ENCODE measurements at regions not wholly inside any gene's neighbourhood (a gene's known extent, or its start where the extent isn't known, plus 50 kb on each side); places are given as distances from the start of the nearest gene placed in this dataset.
A peak's percentile ranks its signal among the peaks of the same experiment; 100 is the strongest.

DNA sequence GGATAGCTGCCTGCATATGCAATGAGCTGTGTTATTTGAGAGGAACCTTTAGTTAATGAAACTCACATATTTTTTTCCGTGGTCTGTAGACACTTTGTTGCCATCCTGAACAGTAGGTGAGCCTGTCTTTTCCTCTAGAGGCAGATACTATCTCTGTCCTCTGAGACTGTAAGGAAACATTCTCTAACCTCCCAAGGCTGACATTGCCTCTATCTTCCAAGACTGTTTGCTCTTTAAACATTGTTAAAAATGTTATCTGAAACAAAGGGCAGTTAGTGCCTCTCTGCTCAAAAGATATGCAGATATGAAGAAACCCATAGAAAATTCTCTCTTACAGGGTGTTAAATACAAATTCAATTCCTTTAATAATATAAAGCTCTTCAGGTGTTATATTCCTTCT lies 963.8 kb upstream of the CNTN5 start:
- no peak overlapping the region for H3K4me3 ChIP-seq (ENCODE audit: low read depth, low read length)
- TF ChIP-seq, protein P1, sequence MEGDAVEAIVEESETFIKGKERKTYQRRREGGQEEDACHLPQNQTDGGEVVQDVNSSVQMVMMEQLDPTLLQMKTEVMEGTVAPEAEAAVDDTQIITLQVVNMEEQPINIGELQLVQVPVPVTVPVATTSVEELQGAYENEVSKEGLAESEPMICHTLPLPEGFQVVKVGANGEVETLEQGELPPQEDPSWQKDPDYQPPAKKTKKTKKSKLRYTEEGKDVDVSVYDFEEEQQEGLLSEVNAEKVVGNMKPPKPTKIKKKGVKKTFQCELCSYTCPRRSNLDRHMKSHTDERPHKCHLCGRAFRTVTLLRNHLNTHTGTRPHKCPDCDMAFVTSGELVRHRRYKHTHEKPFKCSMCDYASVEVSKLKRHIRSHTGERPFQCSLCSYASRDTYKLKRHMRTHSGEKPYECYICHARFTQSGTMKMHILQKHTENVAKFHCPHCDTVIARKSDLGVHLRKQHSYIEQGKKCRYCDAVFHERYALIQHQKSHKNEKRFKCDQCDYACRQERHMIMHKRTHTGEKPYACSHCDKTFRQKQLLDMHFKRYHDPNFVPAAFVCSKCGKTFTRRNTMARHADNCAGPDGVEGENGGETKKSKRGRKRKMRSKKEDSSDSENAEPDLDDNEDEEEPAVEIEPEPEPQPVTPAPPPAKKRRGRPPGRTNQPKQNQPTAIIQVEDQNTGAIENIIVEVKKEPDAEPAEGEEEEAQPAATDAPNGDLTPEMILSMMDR (IDR thresholded peaks at IDR 0.05; ENCODE audit: insufficient read depth in 1 of 2, low read depth in 1 of 2, low read length in 1 of 2, severe bottlenecking in 1 of 2, unreplicated experiment in 1 of 2): no peak
- H3K4me1 ChIP-seq: peaks cover 11% of the 10 kb centered on the region
- H3K9me3 Mint-ChIP-seq (ENCODE audit: unreplicated experiment): no peaks in the 10 kb centered on the region
- H3K4me1 Mint-ChIP-seq (ENCODE audit: low read depth, unreplicated experiment): peaks cover 11% of the 10 kb centered on the region
- intact Hi-C loops (cut with micrococcal nuclease; ENCODE audit: unreplicated experiment): no loop called here
- no peaks in the 10 kb centered on the region for H3K27me3 ChIP-seq (replicated peaks; ENCODE audit: control insufficient read depth, insufficient read depth, low read length)
- no TSS peak for BruUV-seq (replicated peaks)
- H3K9me3 ChIP-seq: no peaks in the 10 kb centered on the region
- POLR2A ChIA-PET: no interaction called here
- H3K27me3 Mint-ChIP-seq (ENCODE audit: insufficient read depth, unreplicated experiment): peaks cover 2% of the 10 kb centered on the region
- DNase-seq: peak in 1 of 2 experiments; percentile 48
- no peak overlapping the region for H3K4me3 Mint-ChIP-seq (ENCODE audit: unreplicated experiment)
- H3K36me3 ChIP-seq (ENCODE audit: control insufficient read depth, insufficient read depth, low read length): no peaks in the 10 kb centered on the region
- CTCF ChIA-PET: no interaction called here
- no peak overlapping the region for H3K27ac Mint-ChIP-seq (ENCODE audit: unreplicated experiment)
- no peaks in the 10 kb centered on the region for H3K36me3 Mint-ChIP-seq (ENCODE audit: insufficient read depth, unreplicated experiment)

DNA sequence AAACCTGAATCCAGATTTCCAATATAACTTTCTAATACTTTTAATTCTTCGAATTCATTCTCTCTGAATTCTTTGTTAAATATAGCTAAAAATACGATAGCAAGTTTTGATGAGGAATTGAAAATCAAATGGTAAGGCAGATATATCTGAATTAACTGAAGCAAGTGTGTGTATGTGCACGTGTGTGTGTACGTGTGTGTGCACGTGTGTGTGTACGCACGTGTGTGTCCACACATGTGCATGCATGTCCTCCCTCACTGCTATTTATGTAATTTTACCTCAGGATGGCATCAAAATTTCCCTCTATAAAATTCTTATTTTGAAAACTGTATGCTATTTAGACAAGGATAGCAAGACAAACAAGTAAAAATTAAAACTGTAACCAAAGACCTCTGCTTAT lies 961.3 kb upstream of the CNTN5 start:
- intact Hi-C loops (cut with micrococcal nuclease; ENCODE audit: unreplicated experiment): no loop called here
- no peak for DNase-seq
- no peaks in the 10 kb centered on the region for H3K9me3 ChIP-seq
- Mint-ChIP-seq H3K4me1 (ENCODE audit: low read depth, unreplicated experiment) (peaks cover 11% of the 10 kb centered on the region), H3K9me3 (ENCODE audit: unreplicated experiment) (no peaks in the 10 kb centered on the region), H3K36me3 (ENCODE audit: insufficient read depth, unreplicated experiment) (no peaks in the 10 kb centered on the region), H3K27ac (ENCODE audit: unreplicated experiment) (no peak overlapping the region), H3K4me3 (ENCODE audit: unreplicated experiment) (no peak overlapping the region), H3K27me3 (ENCODE audit: insufficient read depth, unreplicated experiment) (peaks cover 8% of the 10 kb centered on the region)
- H3K4me3 ChIP-seq (ENCODE audit: low read depth, low read length): no peak overlapping the region
- no TSS peak for BruUV-seq (replicated peaks)
- TF ChIP-seq, protein P1 (IDR thresholded peaks at IDR 0.05; ENCODE audit: insufficient read depth in 1 of 2, low read depth in 1 of 2, low read length in 1 of 2, severe bottlenecking in 1 of 2, unreplicated experiment in 1 of 2): no peak
- H3K36me3 ChIP-seq (ENCODE audit: control insufficient read depth, insufficient read depth, low read length): no peaks in the 10 kb centered on the region
- H3K4me1 ChIP-seq: peaks cover 11% of the 10 kb centered on the region
- POLR2A ChIA-PET: no interaction called here
- no peaks in the 10 kb centered on the region for H3K27me3 ChIP-seq (replicated peaks; ENCODE audit: control insufficient read depth, insufficient read depth, low read length)
- CTCF ChIA-PET: no interaction called here

DNA sequence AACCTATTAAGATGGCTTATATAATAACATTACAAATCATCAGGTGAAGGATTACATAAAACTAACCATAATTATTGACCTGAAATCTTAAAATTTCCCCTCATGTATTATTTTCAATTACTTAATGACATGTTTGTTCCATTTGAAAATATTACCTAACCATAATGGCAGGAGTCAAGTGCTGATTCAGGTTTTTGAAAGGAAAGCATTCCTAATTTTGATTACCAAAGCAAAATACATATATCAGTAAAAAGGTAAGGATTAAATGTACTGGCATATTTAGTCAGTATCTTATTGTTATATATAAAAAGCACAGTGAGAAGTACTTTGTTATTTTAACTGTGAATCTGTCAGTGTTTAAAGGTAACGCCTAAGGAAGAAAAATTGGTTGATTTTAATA lies 960.0 kb upstream of the CNTN5 start:
- H3K4me3 Mint-ChIP-seq (ENCODE audit: unreplicated experiment): no peak overlapping the region
- POLR2A ChIA-PET: no interaction called here
- Histone ChIP-seq H3K4me3 (ENCODE audit: low read depth, low read length) (no peak overlapping the region), H3K9me3 (no peaks in the 10 kb centered on the region), H3K27me3 (replicated peaks; ENCODE audit: control insufficient read depth, insufficient read depth, low read length) (no peaks in the 10 kb centered on the region), H3K4me1 (peaks cover 11% of the 10 kb centered on the region), H3K36me3 (ENCODE audit: control insufficient read depth, insufficient read depth, low read length) (no peaks in the 10 kb centered on the region)
- BruUV-seq (replicated peaks): no TSS peak
- TF ChIP-seq, protein P1 (IDR thresholded peaks at IDR 0.05; ENCODE audit: insufficient read depth in 1 of 2, low read depth in 1 of 2, low read length in 1 of 2, severe bottlenecking in 1 of 2, unreplicated experiment in 1 of 2): no peak
- H3K9me3 Mint-ChIP-seq (ENCODE audit: unreplicated experiment): no peaks in the 10 kb centered on the region
- peaks cover 8% of the 10 kb centered on the region for H3K27me3 Mint-ChIP-seq (ENCODE audit: insufficient read depth, unreplicated experiment)
- intact Hi-C loops (cut with micrococcal nuclease; ENCODE audit: unreplicated experiment): no loop called here
- no peak overlapping the region for H3K27ac Mint-ChIP-seq (ENCODE audit: unreplicated experiment)
- H3K36me3 Mint-ChIP-seq (ENCODE audit: insufficient read depth, unreplicated experiment): no peaks in the 10 kb centered on the region
- peaks cover 11% of the 10 kb centered on the region for H3K4me1 Mint-ChIP-seq (ENCODE audit: low read depth, unreplicated experiment)
- CTCF ChIA-PET: no interaction called here
- DNase-seq: no peak
